IMR-90 (cell line): ENCODE measurements at regions not wholly inside any gene's neighbourhood (a gene's known extent, or its start where the extent isn't known, plus 50 kb on each side); places are given as distances from the start of the nearest gene placed in this dataset.

ENCODE experiments used
- POLR2A ChIP-seq: IDR thresholded peaks from 2 replicates; pipeline ENCODE4 v1.6.1; 2012; ENCODE audit warnings: mild to moderate bottlenecking, low read depth, low read length
- SMC3 ChIP-seq: fragments of 150-350 bp; IDR thresholded peaks from 2 replicates; pipeline ENCODE4 v1.6.1; 2016; ENCODE audit warnings: low read depth, mild to moderate bottlenecking, antibody characterized with exemption, low read length, moderate library complexity
- TF ChIP-seq, protein P1 (sequence below): conservative IDR thresholded peaks from 2 replicates; pipeline ENCODE4 v1.5.1; 2012; ENCODE audit warnings: mild to moderate bottlenecking, low read depth, low read length, improper control_type of control experiment
- TF ChIP-seq, protein P2 (sequence below): fragments of 150-350 bp; IDR thresholded peaks from 2 replicates; pipeline ENCODE4 v1.6.1; 2017; ENCODE audit warnings: mild to moderate bottlenecking, antibody characterized with exemption, low read length, low read depth

DNA sequence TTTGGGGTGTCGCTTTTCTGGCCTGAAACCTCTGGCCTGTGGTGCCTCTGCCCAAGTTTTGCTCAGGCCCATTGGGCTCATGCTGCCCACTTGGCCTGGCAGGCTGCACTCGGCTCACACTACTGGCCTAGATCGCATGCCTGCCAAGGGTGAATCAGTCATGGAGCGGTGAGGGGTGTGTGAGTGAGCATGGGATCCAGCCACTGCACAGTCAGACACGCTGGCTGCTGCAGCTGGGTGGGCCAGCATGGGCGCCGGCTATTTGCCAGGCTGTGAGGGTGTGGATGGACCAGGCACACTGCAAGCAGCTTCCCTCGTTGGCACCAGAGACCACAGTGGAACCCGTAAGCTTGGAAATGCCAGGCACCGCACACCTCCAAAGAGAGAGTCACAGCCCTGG lies 145.4 kb upstream of the CNR1 start:
- TF ChIP-seq, protein P1, sequence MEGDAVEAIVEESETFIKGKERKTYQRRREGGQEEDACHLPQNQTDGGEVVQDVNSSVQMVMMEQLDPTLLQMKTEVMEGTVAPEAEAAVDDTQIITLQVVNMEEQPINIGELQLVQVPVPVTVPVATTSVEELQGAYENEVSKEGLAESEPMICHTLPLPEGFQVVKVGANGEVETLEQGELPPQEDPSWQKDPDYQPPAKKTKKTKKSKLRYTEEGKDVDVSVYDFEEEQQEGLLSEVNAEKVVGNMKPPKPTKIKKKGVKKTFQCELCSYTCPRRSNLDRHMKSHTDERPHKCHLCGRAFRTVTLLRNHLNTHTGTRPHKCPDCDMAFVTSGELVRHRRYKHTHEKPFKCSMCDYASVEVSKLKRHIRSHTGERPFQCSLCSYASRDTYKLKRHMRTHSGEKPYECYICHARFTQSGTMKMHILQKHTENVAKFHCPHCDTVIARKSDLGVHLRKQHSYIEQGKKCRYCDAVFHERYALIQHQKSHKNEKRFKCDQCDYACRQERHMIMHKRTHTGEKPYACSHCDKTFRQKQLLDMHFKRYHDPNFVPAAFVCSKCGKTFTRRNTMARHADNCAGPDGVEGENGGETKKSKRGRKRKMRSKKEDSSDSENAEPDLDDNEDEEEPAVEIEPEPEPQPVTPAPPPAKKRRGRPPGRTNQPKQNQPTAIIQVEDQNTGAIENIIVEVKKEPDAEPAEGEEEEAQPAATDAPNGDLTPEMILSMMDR: no peak
- TF ChIP-seq POLR2A (no peak), SMC3 (no peak)
- TF ChIP-seq, protein P2, sequence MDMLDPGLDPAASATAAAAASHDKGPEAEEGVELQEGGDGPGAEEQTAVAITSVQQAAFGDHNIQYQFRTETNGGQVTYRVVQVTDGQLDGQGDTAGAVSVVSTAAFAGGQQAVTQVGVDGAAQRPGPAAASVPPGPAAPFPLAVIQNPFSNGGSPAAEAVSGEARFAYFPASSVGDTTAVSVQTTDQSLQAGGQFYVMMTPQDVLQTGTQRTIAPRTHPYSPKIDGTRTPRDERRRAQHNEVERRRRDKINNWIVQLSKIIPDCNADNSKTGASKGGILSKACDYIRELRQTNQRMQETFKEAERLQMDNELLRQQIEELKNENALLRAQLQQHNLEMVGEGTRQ: no peak
